Renal pelvis (tissue), 1 donor: ENCODE measurements at regions not wholly inside any gene's neighbourhood (a gene's known extent, or its start where the extent isn't known, plus 50 kb on each side); places are given as distances from the start of the nearest gene placed in this dataset.

Source experiments
- DNase-seq: peaks from one replicate; pipeline ENCODE4 v3.0.0-alpha.2; 2013

DNA sequence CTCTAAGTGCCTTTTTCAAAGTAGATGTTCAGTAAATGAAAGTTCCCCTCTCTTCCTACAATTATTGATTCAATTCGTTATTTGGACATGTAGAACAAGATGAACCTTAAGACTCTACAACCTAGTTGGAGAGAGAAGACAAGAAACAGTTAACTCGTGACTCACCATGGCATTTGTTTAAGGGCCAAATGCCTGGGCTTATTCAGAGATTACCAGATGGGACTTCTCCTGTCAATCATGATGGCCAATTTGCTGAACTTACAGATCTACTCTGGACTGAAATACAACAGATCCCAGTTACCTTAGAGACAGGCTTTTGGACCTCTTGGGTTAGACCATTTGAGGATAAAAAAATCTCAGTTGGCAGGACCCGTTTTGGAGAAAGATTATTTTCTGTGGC, 93.5 kb downstream of the C1orf94 start:
- DNase-seq: no peak

DNA sequence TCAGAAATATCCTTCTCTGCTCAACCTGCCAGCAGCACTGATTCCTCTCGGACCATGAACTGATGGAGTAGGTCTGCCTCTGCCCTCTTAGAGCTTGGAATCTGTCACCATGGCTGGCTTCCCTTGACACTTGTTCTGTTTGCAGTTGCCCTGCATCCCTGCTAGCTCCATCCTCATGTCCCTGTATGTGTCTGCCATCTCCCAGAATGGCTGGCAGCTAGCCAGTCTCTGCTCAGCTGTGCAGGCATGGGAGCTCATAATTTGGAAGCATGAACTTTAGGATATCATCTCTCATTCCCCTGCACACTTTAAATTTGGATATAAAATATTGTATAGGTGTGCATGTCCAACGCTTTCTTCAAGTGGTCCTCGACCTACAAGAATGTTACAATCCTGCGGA, 95.4 kb downstream of the C1orf94 start:
- no peak for DNase-seq

DNA sequence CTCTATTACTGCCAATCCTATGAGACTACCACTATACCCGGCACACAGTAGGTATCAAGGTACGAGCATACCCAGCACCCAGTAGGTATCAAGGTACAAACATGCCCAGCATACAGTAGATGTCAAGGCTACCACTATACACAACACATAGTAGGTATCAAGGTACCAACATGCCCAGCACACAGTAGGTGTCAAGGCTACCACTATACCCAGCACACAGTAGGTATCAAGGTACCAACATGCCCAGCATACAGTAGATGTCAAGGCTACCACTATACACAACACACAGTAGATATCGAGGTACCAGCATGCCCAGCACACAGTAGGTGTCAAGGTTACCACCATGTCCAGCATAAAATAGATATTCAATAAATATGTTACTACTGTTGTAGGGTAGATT, 98.4 kb downstream of the C1orf94 start:
- no peak for DNase-seq

DNA sequence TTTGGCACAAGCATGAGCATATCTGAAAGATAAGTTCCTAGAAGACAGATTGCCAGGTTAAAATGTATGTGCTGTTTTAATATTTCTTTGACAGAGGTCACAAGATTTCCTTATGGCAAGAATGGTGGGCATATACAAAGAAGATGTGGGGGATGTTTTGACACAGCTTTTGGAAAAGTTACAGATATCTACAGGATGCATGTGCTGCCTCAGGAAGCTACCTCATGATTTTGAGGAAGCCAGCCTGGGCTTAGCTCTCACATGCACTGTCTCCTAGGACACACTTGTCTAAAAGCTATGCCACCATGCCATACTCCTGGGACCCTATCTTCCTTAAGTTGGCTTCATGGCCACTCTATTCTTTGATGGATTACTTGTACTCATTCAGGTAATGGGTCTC, 99.9 kb downstream of the C1orf94 start:
- no peak for DNase-seq

DNA sequence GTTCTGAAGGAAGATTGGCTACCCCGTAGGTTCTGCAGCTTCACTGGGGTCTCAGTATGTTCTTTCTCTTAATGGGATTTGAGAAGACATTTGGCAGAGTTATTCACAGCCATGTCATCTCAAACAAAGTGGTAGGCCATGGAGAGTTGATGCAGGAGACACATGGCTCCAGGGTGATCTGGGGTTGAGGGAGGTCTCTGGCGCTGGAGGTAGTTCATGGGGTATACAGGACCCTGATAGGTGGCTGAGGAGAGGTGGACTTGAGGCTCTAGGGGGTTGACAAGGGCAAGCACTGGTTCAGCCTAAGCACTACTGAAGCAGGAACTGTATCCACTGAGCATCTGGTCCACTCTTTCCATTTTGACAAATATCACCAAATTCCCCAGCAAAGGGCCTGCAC, 100.4 kb downstream of the C1orf94 start:
- no peak for DNase-seq

DNA sequence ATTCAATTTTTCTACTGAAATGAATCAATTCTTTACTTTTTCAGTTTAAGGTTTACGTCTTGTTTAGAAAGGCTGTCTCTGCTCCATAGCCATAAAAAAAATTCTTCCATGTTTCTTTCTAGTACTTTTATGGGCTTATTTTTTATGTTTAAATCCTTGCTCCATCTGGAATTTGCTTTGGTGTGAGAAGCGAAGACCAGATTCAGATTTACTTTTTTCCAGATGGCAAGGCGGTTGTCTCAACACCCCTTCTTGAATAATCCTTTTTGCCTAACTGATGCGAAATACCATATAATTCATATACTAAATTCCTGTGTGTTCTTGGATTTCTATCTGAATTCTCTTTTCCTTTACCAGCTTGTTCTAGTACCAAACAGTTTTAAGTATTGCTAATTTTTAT, 101.5 kb downstream of the C1orf94 start:
- no peak for DNase-seq

DNA sequence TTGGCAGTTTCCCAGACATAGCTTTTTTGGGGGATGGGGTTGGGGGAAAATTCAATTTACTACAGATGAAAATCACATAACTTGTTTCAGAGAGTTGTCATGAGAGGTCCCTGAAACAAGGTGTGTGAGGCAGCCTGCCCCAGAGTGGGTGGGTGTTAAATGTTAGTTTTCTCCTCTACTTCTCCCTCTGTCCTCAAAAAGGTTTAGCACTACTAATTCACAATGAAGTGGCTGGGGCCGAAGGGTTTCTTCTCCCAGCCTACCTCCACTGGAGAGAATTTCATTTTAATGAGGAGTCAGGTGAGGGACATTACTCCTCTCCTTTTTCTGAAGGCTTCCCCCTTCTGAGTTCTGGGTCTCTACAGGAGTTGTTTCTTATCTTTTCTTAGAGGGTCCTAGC, 103.3 kb downstream of the C1orf94 start:
- DNase-seq: no peak

DNA sequence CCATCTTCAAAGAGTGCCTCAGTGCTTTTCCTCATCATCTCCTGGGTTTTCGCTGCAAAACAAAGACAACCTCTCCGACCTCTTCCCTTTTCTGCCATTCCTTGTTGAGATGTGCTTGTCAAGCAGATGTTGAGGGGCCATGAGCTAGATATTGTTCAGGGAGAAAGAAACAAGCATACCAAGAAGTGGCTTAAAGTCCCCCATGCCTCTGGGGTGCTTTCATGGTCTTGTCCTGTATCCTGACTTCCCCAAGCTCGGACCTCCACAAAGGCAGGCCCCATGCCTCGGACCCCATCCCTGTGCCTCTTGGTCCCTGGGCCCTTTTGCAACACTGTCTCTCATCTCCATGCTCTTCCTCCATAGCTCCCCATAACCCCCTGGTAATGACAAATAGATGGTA, 103.8 kb downstream of the C1orf94 start:
- DNase-seq: no peak

DNA sequence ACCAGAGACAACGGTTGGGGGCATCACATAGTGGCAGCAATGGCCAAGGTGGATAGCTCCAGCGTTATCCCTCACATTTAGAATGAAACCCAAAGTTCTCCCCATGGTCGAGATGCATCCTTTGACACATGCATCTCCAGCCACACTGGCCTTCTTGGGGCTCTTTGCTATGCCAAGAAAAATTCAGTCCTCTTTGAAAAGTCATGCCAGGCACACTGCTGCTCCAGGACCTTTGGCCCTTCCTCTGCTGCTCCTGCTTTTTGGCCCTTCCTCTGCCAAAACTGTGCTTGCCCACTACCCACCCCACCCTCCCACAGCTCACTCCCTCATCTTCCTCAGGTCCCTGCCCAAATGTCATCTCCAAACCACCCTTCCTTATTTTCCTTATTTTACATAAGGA, 106.4 kb downstream of the C1orf94 start:
- DNase-seq: no peak

DNA sequence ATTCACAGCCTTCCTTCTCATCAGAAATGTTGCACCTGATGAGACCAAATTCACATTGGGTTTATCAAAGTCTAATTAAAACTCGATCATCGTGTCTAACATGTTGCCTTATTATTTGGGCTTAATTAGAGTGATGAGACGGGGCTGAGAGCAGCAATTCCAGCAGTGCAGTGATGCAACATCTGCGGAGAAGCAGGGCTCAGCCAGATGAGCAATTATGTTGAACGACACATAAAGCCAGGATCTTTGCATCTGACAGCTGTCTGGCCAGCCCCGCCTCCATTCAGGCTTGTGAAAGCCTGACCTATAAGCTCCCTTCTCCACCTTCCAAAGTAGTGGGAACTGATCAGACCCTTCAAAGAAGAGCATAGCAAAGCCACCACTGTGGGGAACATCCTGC, 109.8 kb downstream of the C1orf94 start:
- no peak for DNase-seq

DNA sequence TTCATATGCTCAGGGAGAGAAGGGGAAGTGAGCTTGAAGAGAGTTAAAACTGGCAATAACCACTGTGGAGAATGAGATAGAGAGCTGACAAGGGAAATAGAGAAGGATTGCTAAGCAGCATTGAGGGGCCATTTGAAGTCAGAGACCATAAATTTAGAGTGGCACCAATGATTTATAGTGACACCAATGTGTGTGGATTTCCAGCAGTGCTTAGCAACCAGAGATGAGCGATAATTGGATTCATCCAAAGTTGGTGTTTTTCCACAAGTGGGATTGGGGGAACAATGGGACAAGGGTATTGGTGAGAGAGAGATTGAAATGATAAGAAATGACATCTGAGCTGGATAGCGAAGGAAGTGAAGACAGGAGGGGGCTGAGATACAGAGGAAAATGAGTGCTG, 114.1 kb downstream of the C1orf94 start:
- DNase-seq: no peak

DNA sequence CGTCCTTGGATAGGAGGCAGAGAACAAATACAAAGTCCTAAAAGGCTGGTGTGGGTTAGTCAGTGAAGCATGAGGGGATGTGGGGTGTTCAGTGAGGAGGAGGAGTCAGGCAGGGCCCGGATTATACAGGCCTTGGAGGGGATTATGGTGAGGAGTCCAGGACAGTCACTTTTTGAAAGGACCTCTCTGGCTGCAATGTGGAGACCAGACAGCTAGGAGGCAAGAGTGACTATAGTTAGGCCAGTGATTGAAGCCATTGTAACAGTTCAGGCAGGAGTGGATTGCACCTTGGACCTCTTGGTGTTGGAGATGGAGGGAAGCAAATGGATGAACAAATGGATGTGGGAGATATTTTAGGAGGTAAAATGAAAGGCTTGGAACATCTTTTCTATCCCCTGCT, 115.8 kb downstream of the C1orf94 start:
- no peak for DNase-seq

DNA sequence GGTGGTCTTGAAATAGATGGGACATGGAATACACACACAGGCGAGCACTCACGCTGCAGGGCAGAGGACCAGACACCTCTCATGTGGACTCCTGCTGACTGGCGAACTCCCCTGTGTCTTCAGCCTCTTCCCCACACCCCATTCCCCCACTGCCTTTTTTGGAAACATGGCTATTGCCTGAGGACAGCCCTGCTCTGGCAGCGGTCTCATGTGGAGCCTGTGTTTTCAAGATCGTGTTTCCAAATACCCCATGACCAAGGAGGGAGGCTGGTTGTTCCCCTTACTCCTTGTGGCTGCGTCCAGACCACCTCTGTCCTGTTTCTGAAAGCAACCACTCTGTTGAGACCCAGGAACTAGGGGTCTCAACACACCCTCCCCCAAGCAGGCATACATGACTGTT, 119.4 kb downstream of the C1orf94 start:
- DNase-seq: no peak

DNA sequence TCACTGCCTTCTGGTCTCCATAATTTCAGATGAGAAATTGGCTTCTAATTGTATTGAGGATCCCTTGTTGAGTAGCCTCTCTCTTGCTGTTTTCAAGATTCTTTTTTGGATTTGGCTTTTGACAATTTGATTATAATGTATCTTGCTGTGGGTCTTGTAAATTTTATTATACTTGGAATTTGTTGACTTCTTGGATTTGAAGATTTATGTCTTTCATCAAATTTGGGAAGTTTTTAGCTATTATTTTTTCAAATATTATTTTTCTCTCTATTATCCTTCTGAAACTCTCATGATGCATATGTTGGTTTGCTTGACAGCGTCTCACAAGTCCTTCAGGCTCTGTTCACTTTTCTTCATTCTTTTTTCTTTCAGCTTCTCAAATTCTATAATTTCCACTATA, 126.1 kb downstream of the C1orf94 start:
- no peak for DNase-seq

DNA sequence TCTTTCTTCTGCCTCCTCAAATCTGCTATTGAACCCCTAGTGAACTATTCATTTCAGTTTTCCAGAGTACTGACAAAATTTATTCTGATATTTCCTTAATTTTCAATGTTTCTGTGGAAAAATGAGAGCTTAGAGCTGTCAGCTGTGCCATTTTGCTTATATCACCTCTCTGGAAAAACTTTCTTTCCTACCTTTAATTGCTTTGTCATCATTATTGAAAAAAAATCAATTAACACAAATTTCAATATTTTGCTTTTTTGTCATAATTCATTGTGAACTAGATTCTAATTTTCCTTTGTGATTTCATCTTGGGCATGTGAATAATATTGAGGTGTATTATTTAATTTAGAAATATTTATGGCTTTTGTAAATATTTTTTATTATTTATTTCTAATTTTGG, 126.5 kb downstream of the C1orf94 start:
- DNase-seq: no peak

DNA sequence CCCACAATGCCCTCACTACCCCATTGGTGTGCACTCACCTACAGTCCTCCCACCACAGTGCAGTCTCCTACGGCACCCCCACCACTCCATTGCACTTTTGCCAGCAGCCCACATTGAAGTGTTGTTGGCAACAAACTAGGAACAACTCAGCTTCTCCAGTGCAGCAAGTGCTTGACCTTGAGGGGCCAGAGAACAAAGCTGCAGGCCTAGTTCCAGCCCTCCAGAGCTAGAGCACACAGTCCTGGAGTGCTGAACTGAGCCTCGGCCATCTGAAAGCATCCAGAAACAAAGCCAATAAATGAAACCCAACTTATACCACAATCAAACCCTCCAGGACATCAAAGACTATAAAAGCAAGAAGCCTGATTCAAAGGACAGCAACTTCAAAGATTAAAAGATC, 129.9 kb downstream of the C1orf94 start:
- no peak for DNase-seq

DNA sequence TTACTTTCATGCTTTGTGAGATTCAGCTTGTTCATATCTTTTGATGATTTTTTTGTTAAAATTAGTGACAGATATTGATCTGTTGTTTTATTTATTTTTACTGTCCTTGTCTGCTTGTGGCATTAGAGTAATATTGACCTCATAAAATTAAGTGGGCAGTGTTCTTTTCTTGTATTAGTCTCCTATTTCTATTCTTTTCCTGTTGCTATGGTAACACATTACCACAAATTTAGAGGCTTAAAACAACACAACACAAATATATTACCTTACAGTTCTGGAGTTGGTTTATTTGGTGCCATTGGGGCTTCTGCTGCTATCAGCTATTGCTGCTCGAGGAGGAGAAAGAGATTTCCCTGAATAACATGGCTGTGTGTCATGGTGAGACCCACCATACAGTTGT, 135.7 kb downstream of the C1orf94 start:
- no peak for DNase-seq

DNA sequence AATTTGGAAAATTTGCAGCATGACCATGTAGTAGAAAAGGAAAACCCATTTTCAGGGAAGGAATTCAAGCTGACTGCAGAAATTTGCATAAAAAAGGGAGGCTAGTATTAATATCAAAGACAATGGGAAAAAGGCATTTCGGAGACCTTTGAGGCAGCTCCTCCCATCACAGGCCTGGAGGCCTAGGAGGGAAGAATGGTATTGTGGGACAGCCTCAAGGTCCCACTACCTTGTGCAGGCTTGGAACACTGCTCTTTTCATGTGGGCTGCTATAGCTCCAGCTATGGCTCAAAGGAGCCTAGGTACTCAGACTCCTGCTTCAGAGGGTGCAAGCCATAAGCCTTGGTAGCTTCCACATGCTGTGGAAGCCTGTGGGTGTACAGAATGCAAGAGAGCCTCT, 139.3 kb downstream of the C1orf94 start:
- no peak for DNase-seq

DNA sequence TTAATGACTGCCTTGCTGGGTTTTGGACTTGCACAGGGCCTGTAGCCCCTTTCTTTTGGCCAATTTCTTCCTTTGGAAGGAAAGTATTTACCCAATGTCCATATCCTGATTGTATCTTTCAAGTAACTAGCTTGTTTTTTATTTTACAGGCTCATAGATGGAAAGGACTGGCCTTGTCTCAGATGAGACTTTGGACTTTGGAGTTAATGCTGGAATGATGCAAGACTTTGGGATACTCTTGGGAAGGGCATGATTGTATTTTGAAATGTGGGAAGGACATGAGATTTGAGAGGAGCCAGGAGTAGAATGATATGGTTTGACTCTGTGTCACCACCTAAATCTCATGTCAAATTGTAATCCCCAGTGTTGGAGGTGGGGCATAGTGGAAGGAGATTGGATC, 140.1 kb downstream of the C1orf94 start:
- DNase-seq: no peak

DNA sequence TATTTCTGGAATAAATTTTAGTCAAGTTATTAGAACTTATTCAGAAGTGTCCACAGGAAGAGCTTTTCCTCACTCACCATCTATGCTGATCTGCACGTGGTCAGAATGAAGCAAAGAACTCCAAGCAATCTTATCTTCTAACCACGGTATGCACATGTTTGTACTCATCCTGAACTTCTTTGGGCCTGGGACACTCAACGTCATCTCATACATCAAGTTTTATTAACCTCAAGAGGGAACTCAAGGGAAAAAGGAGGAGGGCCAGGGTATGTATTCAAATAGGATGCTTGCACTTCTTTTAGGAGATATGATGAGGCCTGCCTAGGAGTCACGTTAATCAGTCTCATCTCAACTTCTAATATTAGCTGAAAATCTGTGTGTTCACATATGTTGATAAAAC, 142.5 kb downstream of the C1orf94 start:
- DNase-seq: no peak

DNA sequence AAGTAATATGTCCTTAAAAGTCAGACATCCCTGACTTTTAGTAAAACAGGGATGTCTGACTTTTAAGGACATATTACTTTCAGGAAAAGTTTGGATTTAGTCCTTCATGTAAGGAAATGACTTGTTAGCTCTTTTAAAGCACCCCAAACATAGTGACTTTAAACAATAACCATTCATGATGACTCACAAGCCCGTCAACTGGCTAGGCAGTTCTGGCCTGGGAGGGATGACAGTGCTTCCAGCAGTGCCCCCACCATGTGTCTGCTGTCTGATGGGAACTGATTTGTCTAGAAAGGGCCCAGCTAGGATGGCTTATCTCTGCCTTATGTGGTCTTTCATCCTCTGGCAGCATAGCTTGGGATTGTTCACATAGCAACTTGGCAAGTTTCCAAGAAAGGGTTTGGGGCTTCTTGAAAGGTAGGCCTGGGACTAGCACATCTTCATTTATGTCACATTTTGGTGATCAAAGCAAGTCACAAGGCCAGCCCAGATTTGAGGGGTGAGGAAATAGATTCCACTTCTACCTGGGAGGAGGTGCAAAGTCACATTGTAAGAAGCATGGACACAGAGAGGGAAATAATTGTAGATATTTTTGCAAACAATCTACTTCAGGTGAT, 143.5 kb downstream of the C1orf94 start:
- DNase-seq: no peak

DNA sequence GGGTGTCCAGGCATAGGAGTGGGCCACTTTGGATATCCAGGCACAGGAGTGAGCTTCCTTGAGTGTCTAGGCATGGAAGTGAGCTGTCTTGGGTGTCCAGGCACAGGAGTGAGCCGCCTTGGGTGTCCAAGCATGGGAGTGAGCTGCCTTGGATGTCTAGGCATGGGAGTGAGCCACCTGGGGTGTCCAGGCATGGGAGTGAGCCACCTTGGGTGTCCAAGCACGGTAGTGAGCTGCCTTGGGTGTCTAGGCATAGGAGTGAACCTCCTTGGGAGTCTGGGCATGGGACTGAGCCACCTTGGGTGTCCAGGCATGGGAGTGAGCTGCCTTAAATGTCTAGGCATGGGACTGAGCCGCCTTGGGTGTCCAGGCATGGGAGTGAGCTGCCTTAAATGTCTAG, 146.3 kb downstream of the C1orf94 start:
- DNase-seq: no peak

DNA sequence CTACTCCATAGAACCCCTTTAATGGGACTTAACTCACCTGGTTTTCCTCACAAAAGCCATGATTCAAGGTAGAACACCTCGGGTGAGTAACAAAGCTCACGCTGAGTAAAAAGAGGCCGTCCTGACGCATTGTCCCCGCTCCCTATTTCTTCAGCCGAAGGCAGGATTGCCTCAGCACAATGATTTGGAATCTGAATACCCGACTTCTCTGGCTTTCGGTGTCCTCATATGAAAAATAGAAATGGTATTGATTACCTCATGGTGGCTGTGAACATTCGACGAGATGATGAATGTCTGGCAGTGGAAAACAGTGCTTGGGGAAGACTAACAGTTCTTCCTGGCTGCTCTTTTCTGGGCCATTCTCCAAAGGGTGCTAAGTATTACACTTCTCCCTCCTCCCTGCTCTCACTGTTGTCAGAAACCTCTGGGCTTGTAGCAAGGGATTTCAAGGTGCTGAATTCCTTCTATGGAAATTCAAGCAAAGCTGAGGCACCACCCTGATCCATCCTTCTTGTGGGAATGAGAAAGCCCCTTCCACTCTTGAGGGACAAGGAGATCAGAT, 148.3 kb downstream of the C1orf94 start:
- DNase-seq: no peak

DNA sequence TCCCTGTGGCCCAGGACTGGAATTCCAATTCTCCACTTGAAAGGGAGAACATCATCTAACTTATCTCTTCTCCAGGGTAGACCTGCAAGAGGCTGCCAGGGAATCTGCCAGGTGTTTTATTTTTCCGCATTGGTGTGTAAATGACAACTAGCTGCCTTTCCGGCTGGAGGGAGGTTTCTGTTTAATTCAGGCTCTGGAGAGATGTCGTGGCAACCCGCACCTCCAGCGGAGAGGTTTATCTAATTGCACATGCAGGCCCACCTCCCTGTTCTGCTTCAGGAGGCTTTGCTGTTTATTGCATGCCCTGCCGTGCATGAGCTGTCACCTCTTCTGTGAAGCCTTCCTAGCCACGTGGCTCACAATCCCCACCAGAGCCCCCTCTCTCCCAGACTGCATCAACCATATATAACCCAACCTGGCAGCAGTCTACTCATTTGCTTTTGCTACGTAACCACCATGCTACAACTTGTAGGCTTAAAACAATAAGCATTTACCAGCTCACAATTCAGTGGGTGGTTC, 151.6 kb downstream of the C1orf94 start:
- peak; percentile 8 for DNase-seq
